Stomach (tissue), 8 donors: ENCODE measurements at regions not wholly inside any gene's neighbourhood (a gene's known extent, or its start where the extent isn't known, plus 50 kb on each side); places are given as distances from the start of the nearest gene placed in this dataset.
"Not testable (repeated sequence)": the region's sequence is repeated elsewhere in the genome, so short reads cannot be mapped to it uniquely, and the experiment has no call there.

Experiments used
- DNase-seq, 2 donors: peaks; one replicate each; pipeline versions ENCODE4 v3.0.0 to v3.0.0-alpha.2; 2013 to 2019
- H3K27ac ChIP-seq, 5 donors: fragments of 200-600 bp in 4 of 5; sonication (generic) in 4 of 5; one replicate each; pipeline ENCODE4 v1.5.1; 2013 to 2019; ENCODE audit warnings: mild to moderate bottlenecking in 1 of 5, moderate library complexity in 1 of 5
- H3K27me3 ChIP-seq, 3 donors: fragments of 200-600 bp; sonication (generic); one replicate each; pipeline ENCODE4 v1.5.1; 2017 to 2019; ENCODE audit warnings: mixed run types in 1 of 3
- H3K36me3 ChIP-seq, 4 donors: fragments of 200-600 bp; sonication (generic); 1 replicate in 3 of 4; 2 replicates in 1 of 4; pipeline ENCODE4 v1.5.1; 2016 to 2019
- H3K4me1 ChIP-seq, 4 donors: fragments of 200-600 bp; sonication (generic); one replicate each; pipeline ENCODE4 v1.5.1; 2016 to 2019
- H3K4me3 ChIP-seq, 4 donors: fragments of 200-600 bp; sonication (generic) in 3 of 4; one replicate each; pipeline ENCODE4 v1.5.1; 2016 to 2019; ENCODE audit warnings: mild to moderate bottlenecking in 1 of 4
- H3K9me3 ChIP-seq, 4 donors: fragments of 200-600 bp; sonication (generic); one replicate each; pipeline ENCODE4 v1.5.1; 2016 to 2019
- WGBS, 5 donors: extraction: QIAGEN DNeasy Blood & Tissue Kit in 3 of 5; methylation state at CpG; one replicate each; pipeline versions ENCODE4 v1.1.5 to v1.1.7; 2013 to 2018; 5-methylcytosine and 5-hydroxymethylcytosine counted together
- intact Hi-C: fragments of 100-400 bp; cut with DNase I; formaldehyde crosslinking; loops from one replicate; pipeline ENCODE4 v1.15.1; 2023; ENCODE audit warnings: low total_unique reads
- donor health status: healthy with polysubstance abuse.
- donor health status: Bipolar disorder and iron deficiency.
- donor health status: healthy.

GRCh38 chrX:3867067-3867831 lies 153.8 kb upstream of the PRKX start:
- DNase-seq, result peak in 1 of 2 donors; percentile 8
- intact Hi-C loops, result not testable (repeated sequence)
- WGBS, 5 donors, result 91% methylated on average over 4 of the region's 19 CpGs; no CpG with 5 or more reads in 4 of the 5 donors

GRCh38 chrX:3858332-3858731 lies 144.9 kb upstream of the PRKX start:
- H3K9me3 ChIP-seq, intact Hi-C loops, H3K4me1 ChIP-seq, H3K27ac ChIP-seq, DNase-seq, H3K36me3 ChIP-seq, H3K27me3 ChIP-seq, H3K4me3 ChIP-seq: not testable (repeated sequence)
- WGBS, 5 donors, result no CpG with 5 or more reads among the region's 4 CpGs

More at GRCh38 chrX:3867067-3867831, 153.8 kb upstream of the PRKX start:
- not testable (repeated sequence) for H3K36me3 ChIP-seq, H3K4me1 ChIP-seq, H3K27ac ChIP-seq, H3K4me3 ChIP-seq, H3K9me3 ChIP-seq, H3K27me3 ChIP-seq

- H3K9me3 ChIP-seq, DNase-seq, H3K27me3 ChIP-seq, H3K4me1 ChIP-seq, intact Hi-C loops, H3K36me3 ChIP-seq: not testable (repeated sequence)
- H3K27ac ChIP-seq, result peak overlapping the region in 1 of 5 donors; percentile 63
- peak overlapping the region; percentile 33 to 53 (median 41) for H3K4me3 ChIP-seq
- WGBS, 5 donors, result 0% methylated on average over 5 of the region's 85 CpGs; no CpG with 5 or more reads in 4 of the 5 donors
These were observed 130.2 kb upstream of the PRKX start for GRCh38 chrX:3843522-3844145.

- DNase-seq, result peak in 1 of 2 donors; percentile 13
- H3K4me3 ChIP-seq, result peak overlapping the region; percentile 33 to 53 (median 41)
- H3K9me3 ChIP-seq, intact Hi-C loops, H3K4me1 ChIP-seq, H3K36me3 ChIP-seq, H3K27me3 ChIP-seq: not testable (repeated sequence)
- peak overlapping the region in 1 of 5 donors; percentile 63 for H3K27ac ChIP-seq
- 0 to 2% methylated on average over 23 of the region's 70 CpGs; no CpG with 5 or more reads in 3 of the 5 donors for WGBS, 5 donors
These were observed 129.5 kb upstream of the PRKX start for GRCh38 chrX:3842822-3843521.

- H3K4me1 ChIP-seq, H3K36me3 ChIP-seq, H3K27me3 ChIP-seq, H3K4me3 ChIP-seq, intact Hi-C loops, H3K27ac ChIP-seq, H3K9me3 ChIP-seq, DNase-seq: not testable (repeated sequence)
- WGBS, 5 donors, result 99% methylated on average over 18 of the region's 24 CpGs; no CpG with 5 or more reads in 4 of the 5 donors
These were observed 125.3 kb upstream of the PRKX start for GRCh38 chrX:3838754-3839153.

- H3K27ac ChIP-seq, H3K4me1 ChIP-seq, H3K27me3 ChIP-seq, H3K9me3 ChIP-seq, DNase-seq, H3K36me3 ChIP-seq, intact Hi-C loops, H3K4me3 ChIP-seq: not testable (repeated sequence)
- WGBS, 5 donors, result 96 to 98% (median 97%) methylated on average over 8 to 21 of the region's 58 CpGs; no CpG with 5 or more reads in 1 of the 5 donors
These were observed 124.7 kb upstream of the PRKX start for GRCh38 chrX:3837958-3838643.

- no CpG with 5 or more reads among the region's 13 CpGs for WGBS, 5 donors
- H3K4me3 ChIP-seq, H3K27me3 ChIP-seq, H3K36me3 ChIP-seq, H3K4me1 ChIP-seq, intact Hi-C loops, DNase-seq, H3K9me3 ChIP-seq, H3K27ac ChIP-seq: not testable (repeated sequence)
These were observed 123.8 kb upstream of the PRKX start for GRCh38 chrX:3837211-3837610.

- H3K27ac ChIP-seq, H3K4me1 ChIP-seq, H3K27me3 ChIP-seq, H3K9me3 ChIP-seq, H3K4me3 ChIP-seq, DNase-seq, H3K36me3 ChIP-seq, intact Hi-C loops: not testable (repeated sequence)
- WGBS, 5 donors, result no CpG with 5 or more reads among the region's 11 CpGs
These were observed 120.5 kb upstream of the PRKX start for GRCh38 chrX:3833761-3834542.

GRCh38 chrX:3830020-3830419 lies 116.6 kb upstream of the PRKX start:
- not testable (repeated sequence) for H3K27me3 ChIP-seq
- 80 to 93% (median 90%) methylated on average over 5 to 7 of the region's 9 CpGs; no CpG with 5 or more reads in 2 of the 5 donors for WGBS, 5 donors

GRCh38 chrX:3829041-3829531 lies 115.6 kb upstream of the PRKX start:
- intact Hi-C loops, H3K4me1 ChIP-seq, H3K27ac ChIP-seq, H3K4me3 ChIP-seq, H3K27me3 ChIP-seq, H3K9me3 ChIP-seq, DNase-seq: not testable (repeated sequence)
- 49 to 74% (median 57%) methylated on average over 3 to 6 of the region's 12 CpGs for WGBS, 5 donors
- peaks cover 0 to 14% (median 2%) of the 10 kb centered on the region in 4 donors for H3K36me3 ChIP-seq

More at GRCh38 chrX:3830020-3830419, 116.6 kb upstream of the PRKX start:
- DNase-seq, H3K27ac ChIP-seq, H3K4me3 ChIP-seq, intact Hi-C loops, H3K4me1 ChIP-seq, H3K9me3 ChIP-seq: not testable (repeated sequence)
- H3K36me3 ChIP-seq, result peaks cover 0 to 14% (median 2%) of the 10 kb centered on the region in 4 donors
